ENCODE measurements at regions not wholly inside any gene's neighbourhood (a gene's known extent, or its start where the extent isn't known, plus 50 kb on each side); places are given as distances from the start of the nearest gene placed in this dataset.

GRCh38 chr10:52877451-52877850, 104.9 kb upstream of the MBL2 start:
- no peak for DNase-seq (ENCODE audit: low read depth)

GRCh38 chr10:52875336-52875735, 102.8 kb upstream of the MBL2 start:
- DNase-seq (ENCODE audit: low read depth), result no peak

GRCh38 chr10:52874581-52874980, 102.0 kb upstream of the MBL2 start:
- no peak for DNase-seq (ENCODE audit: low read depth)

GRCh38 chr10:52871191-52871843, 98.7 kb upstream of the MBL2 start:
- no peak for DNase-seq (ENCODE audit: low read depth)

- DNase-seq (ENCODE audit: low read depth), result no peak
Measured at GRCh38 chr10:52870562-52870961, 98.0 kb upstream of the MBL2 start.

- no peak for DNase-seq (ENCODE audit: low read depth)
Measured at GRCh38 chr10:52869864-52870263, 97.3 kb upstream of the MBL2 start.

- DNase-seq (ENCODE audit: low read depth), result no peak
Measured at GRCh38 chr10:52865213-52865612, 92.6 kb upstream of the MBL2 start.

- peak; percentile 99 for DNase-seq (ENCODE audit: low read depth)
Measured at GRCh38 chr10:52864201-52865106, 91.9 kb upstream of the MBL2 start.

GRCh38 chr10:52858722-52859121, 86.1 kb upstream of the MBL2 start:
- no peak for DNase-seq (ENCODE audit: low read depth)

- no peak for DNase-seq (ENCODE audit: low read depth)
Measured at GRCh38 chr10:52855546-52856325, 83.2 kb upstream of the MBL2 start.

- no peak for DNase-seq (ENCODE audit: low read depth)
Measured at GRCh38 chr10:52853704-52854103, 81.1 kb upstream of the MBL2 start.

GRCh38 chr10:52836816-52837215, 64.2 kb upstream of the MBL2 start:
- no peak for DNase-seq (ENCODE audit: low read depth)

Data from amniotic epithelial cell (primary cell).